Heart left ventricle (tissue), 16 donors: ENCODE measurements at regions not wholly inside any gene's neighbourhood (a gene's known extent, or its start where the extent isn't known, plus 50 kb on each side); places are given as distances from the start of the nearest gene placed in this dataset.

ENCODE experiments used
- ATAC-seq, 4 donors: fragments of 200-7000 bp; cut with Tn5 transposase; one replicate each; pipeline ENCODE4 v1.9.1; 2020 to 2022; ENCODE audit warnings: moderate library complexity in 4 of 4, mild to moderate bottlenecking in 3 of 4, moderate number of reproducible peaks in 1 of 4
- DNase-seq, 5 donors: peaks; one replicate each; pipeline ENCODE4 v3.0.0-alpha.2; 2020
- H3K27ac ChIP-seq, 12 donors: fragments of 200-600 bp; sonication (generic) in 4 of 12; one replicate each; pipeline versions ENCODE4 v1.5.0 to v1.8.0; 2016 to 2022; ENCODE audit warnings: mild to moderate bottlenecking in 2 of 12
- H3K27me3 ChIP-seq, 9 donors: fragments of 200-600 bp; sonication (generic) in 2 of 9; one replicate each; pipeline versions ENCODE4 v1.5.1 to v1.8.0; 2016 to 2022; ENCODE audit warnings: mild to moderate bottlenecking in 3 of 9
- H3K36me3 ChIP-seq, 9 donors: fragments of 200-600 bp; sonication (generic) in 2 of 9; one replicate each; pipeline versions ENCODE4 v1.5.0 to v1.8.0; 2018 to 2022; ENCODE audit warnings: mild to moderate bottlenecking in 2 of 9
- H3K4me1 ChIP-seq, 12 donors: fragments of 200-600 bp; sonication (generic) in 4 of 12; one replicate each; pipeline versions ENCODE4 v1.5.0 to v1.8.0; 2016 to 2022; ENCODE audit warnings: mild to moderate bottlenecking in 3 of 12
- H3K4me3 ChIP-seq, 12 donors: fragments of 200-600 bp; sonication (generic) in 4 of 12; one replicate each; pipeline versions ENCODE4 v1.5.0 to v1.8.0; 2017 to 2022; ENCODE audit warnings: mild to moderate bottlenecking in 9 of 12, moderate library complexity in 4 of 12
- H3K9me3 ChIP-seq, 12 donors: fragments of 200-600 bp; sonication (generic) in 4 of 12; one replicate each; pipeline versions ENCODE4 v1.5.0 to v1.8.0; 2016 to 2022; ENCODE audit warnings: mild to moderate bottlenecking in 1 of 12
- POLR2A ChIP-seq, 2 donors: fragments of 450-650 bp; IDR thresholded peaks; one replicate each; pipeline ENCODE4 v1.6.1; 2017; ENCODE audit warnings: antibody characterized with exemption in 2 of 2, mild to moderate bottlenecking in 2 of 2, moderate library complexity in 2 of 2
- WGBS, 4 donors: extraction: QIAGEN DNeasy Blood & Tissue Kit in 2 of 4; methylation state at CpG; one replicate each; pipeline versions ENCODE4 v1.1.5 to v1.1.7; 2013 to 2018; 5-methylcytosine and 5-hydroxymethylcytosine counted together
- intact Hi-C, 10 donors: fragments of 100-400 bp; cut with DNase I; formaldehyde crosslinking; loops; one replicate each; pipeline versions ENCODE4 v1.11.1 to v1.14.2; 2022
- TF ChIP-seq, protein P1 (sequence below), 12 donors: fragments of 200-600 bp; sonication (generic) in 4 of 12; IDR thresholded peaks; one replicate each; pipeline versions ENCODE4 v1.5.0 to v1.8.0; 2018 to 2022; ENCODE audit warnings: antibody characterized with exemption in 12 of 12, mild to moderate bottlenecking in 5 of 12
- donor health status: ischemic (EF 13 %, LVEDD 7.1; RV severe dilation, severe dysfunction).
- donor health status: healthy with polysubstance abuse.
- donor health status: DM: no; HTN: yes; CAD: no.
- donor health status: DM: no; HTN: no; CAD: no.
- donor health status: ischemic (EF 25% LVEDD 6.9; RV normal size, moderate dysfunction).
- donor health status: ischemic (EF 25% LVEDD 5.7; RV mildly dilated, moderate dysfunction).
- donor health status: healthy.
- donor health status: DM: yes; HTN: yes; CAD: no.
- donor health status: ischemic (EF 35%, LVEDD 5.7; RV mildly dilated, moderate dysfunction).
- donor health status: nonischemic (EF 11% LVEDD 7.7; RV severe dilation, severe dysfunction).
- donor health status: DM: yes; HTN: yes; CAD: no.
- donor health status: PGD.
- donor health status: ischemic (EF 29% LVEDD 5.4; RV normal size, mild dysfunction).
- donor health status: nonischemic (EF 23%, LVEDD 6.1; RV moderate dilation, normal function).

DNA sequence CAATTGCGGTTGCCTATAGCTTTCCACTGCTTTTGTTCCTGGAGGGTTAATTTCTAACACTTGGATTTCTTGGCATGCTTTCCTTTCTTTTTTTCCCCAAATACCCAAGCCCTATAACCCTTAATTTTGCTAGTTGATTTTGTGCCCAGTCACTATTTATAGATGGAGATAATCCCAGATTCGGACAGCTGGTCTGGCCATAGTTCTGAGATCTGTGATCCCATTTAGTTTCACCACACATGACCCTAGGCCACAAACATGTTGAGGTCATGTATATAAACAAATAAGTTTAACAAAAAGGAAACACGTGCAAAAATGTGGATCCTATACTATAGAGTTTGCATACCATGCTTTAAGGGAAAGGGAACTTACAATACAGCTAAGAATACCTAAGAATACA, 111.4 kb downstream of the ZMAT3 start:
- no peaks in the 10 kb centered on the region for H3K9me3 ChIP-seq

DNA sequence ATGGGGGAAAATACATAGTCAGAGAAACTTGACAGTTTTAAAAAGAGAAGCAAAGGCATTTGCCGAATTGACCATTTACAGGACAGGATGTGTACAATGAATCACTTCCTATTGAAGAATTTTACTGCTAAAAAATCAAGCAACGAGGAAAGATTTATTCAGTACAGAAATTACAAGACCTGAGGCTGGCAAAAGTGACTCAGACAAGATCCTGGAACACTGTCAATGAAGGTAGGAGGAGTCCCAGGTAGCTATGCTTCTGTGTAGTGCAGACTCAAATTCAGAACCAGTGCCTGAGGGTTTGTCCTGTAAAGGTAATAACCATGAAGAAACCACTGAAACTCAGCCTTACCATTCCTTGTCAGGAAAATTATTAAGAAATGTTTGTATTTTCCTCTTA, 120.9 kb downstream of the ZMAT3 start:
- H3K4me3 ChIP-seq: no peak overlapping the region
- H3K36me3 ChIP-seq: no peaks in the 10 kb centered on the region
- H3K9me3 ChIP-seq: peaks cover 0 to 10% (median 0%) of the 10 kb centered on the region in 12 donors
- H3K4me1 ChIP-seq: no peaks in the 10 kb centered on the region
- no peak for DNase-seq
- no peaks in the 10 kb centered on the region for H3K27me3 ChIP-seq
- ATAC-seq: no peak
- WGBS, 4 donors: 60 to 70% (median 65%) methylated on average over 2 of the region's 2 CpGs
- H3K27ac ChIP-seq: no peak overlapping the region
- TF ChIP-seq POLR2A (IDR thresholded peaks at IDR 0.05): no peak
- TF ChIP-seq, protein P1, sequence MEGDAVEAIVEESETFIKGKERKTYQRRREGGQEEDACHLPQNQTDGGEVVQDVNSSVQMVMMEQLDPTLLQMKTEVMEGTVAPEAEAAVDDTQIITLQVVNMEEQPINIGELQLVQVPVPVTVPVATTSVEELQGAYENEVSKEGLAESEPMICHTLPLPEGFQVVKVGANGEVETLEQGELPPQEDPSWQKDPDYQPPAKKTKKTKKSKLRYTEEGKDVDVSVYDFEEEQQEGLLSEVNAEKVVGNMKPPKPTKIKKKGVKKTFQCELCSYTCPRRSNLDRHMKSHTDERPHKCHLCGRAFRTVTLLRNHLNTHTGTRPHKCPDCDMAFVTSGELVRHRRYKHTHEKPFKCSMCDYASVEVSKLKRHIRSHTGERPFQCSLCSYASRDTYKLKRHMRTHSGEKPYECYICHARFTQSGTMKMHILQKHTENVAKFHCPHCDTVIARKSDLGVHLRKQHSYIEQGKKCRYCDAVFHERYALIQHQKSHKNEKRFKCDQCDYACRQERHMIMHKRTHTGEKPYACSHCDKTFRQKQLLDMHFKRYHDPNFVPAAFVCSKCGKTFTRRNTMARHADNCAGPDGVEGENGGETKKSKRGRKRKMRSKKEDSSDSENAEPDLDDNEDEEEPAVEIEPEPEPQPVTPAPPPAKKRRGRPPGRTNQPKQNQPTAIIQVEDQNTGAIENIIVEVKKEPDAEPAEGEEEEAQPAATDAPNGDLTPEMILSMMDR (IDR thresholded peaks at IDR 0.05): no peak
- intact Hi-C loops: loop anchor here in 2 of 10 donors (5.0 kb wide), 2 partner anchors 508 to 513 kb away; no protein-coding TSS in a partner anchor

More for the DNA sequence above, 111.4 kb downstream of the ZMAT3 start:
- ATAC-seq: no peak
- Histone ChIP-seq H3K36me3 (no peaks in the 10 kb centered on the region), H3K4me1 (peaks cover 0 to 3% (median 0%) of the 10 kb centered on the region in 12 donors), H3K27ac (no peak overlapping the region), H3K4me3 (no peak overlapping the region), H3K27me3 (no peaks in the 10 kb centered on the region)
- intact Hi-C loops: loop anchor here in 2 of 10 donors (10.0 kb wide), 2 partner anchors 295 to 425 kb away; partner anchors contain the start of gene KCNMB2 (in 1 of the 2)
- no peak for DNase-seq
- 40 to 48% (median 43%) methylated on average over 3 of the region's 3 CpGs for WGBS, 4 donors
- TF ChIP-seq POLR2A (IDR thresholded peaks at IDR 0.05): no peak
- TF ChIP-seq, protein P1 (IDR thresholded peaks at IDR 0.05): no peak

DNA sequence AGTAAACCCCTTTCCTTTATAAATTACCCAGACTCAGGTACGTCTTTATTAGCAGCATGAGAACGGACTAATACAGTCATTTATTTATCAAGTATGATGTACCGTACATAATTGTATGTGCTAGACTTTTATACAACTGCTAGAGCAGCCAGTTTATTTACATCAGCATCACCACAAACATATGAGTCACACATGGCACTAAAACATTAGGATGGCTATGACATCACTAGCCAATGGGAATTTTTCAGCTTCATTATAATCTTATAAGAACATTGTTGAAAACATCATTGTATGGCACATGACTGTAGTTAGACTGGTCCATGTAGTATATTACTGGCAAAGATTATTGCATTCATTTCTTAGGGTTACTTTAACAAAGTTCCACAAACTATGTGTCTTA, 121.7 kb downstream of the ZMAT3 start:
- TF ChIP-seq, protein P1 (IDR thresholded peaks at IDR 0.05): no peak
- no peak overlapping the region for H3K4me3 ChIP-seq
- no peaks in the 10 kb centered on the region for H3K4me1 ChIP-seq
- no peaks in the 10 kb centered on the region for H3K36me3 ChIP-seq
- peaks cover 0 to 10% (median 0%) of the 10 kb centered on the region in 12 donors for H3K9me3 ChIP-seq
- DNase-seq (no peak), ATAC-seq (no peak)
- no peak overlapping the region for H3K27ac ChIP-seq
- H3K27me3 ChIP-seq: no peaks in the 10 kb centered on the region
- intact Hi-C loops: loop anchor here in 8 of 10 donors (2.0 to 5.0 kb wide), 4 partner anchors 505 to 518 kb away; no protein-coding TSS in a partner anchor
- WGBS, 4 donors: 92 to 97% (median 93%) methylated on average over 3 of the region's 3 CpGs

DNA sequence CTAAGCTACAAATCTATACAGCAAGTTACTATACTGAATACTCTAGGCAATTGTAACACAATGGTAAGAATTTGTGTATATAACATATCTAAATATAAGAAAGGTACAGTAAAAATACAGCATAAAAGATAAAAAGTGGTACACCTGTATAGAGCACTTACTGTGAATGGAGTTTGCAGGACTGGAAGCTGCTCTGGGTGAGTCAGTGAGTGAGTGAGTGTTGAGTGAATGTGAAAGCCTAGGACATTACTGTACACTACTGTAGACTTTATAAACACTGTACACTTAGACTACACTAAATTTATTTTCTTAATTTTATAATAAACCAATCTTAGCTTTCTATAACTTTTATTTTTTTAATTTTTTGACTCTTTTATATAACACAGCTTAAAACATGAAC, 123.1 kb downstream of the ZMAT3 start:
- H3K27me3 ChIP-seq: no peaks in the 10 kb centered on the region
- H3K36me3 ChIP-seq: no peaks in the 10 kb centered on the region
- H3K27ac ChIP-seq: no peak overlapping the region
- intact Hi-C loops: loop anchor here in 7 of 10 donors (2.0 to 5.0 kb wide), 4 partner anchors 504 to 516 kb away; no protein-coding TSS in a partner anchor
- H3K4me3 ChIP-seq: no peak overlapping the region
- no peaks in the 10 kb centered on the region for H3K4me1 ChIP-seq
- ATAC-seq: no peak
- DNase-seq: no peak
- peaks cover 0 to 10% (median 0%) of the 10 kb centered on the region in 12 donors for H3K9me3 ChIP-seq
- no peak for TF ChIP-seq POLR2A (IDR thresholded peaks at IDR 0.05)
- TF ChIP-seq, protein P1 (IDR thresholded peaks at IDR 0.05): no peak
